K562 (cell line): ENCODE measurements at regions not wholly inside any gene's neighbourhood (a gene's known extent, or its start where the extent isn't known, plus 50 kb on each side); places are given as distances from the start of the nearest gene placed in this dataset.

Source experiments
- GABPA ChIP-seq: fragments of 200-800 bp; sonication (Bioruptor generic); conservative IDR thresholded peaks from 2 replicates; pipeline ENCODE4 v1.6.1; 2016; ENCODE audit warnings: low read depth, missing genetic modification characterization, missing compliant biosample characterization
- IFI16 ChIP-seq: fragments of 250-450 bp; sonication (Bioruptor Pico); IDR thresholded peaks from 2 replicates; pipeline ENCODE4 v2.1.2; 2022; ENCODE audit warnings: mild to moderate bottlenecking, inconsistent platforms
- JUND ChIP-seq, 2 experiments: IDR thresholded peaks; 2 replicates in 1 of 2; 3 replicates in 1 of 2; pipeline ENCODE4 v1.6.1; 2011; ENCODE audit warnings: borderline replicate concordance in 2 of 2, low read depth in 2 of 2, low read length in 2 of 2, improper control_type of control experiment in 1 of 2, missing biosample characterization in 1 of 2, missing genetic modification characterization in 1 of 2, missing genetic modification reagents in 1 of 2
- KAT2B ChIP-seq: IDR thresholded peaks from one replicate; pipeline ENCODE4 v1.6.1; 2012; ENCODE audit warnings: low read depth, mild to moderate bottlenecking, control low read depth, inconsistent platforms, low read length, moderate library complexity
- MLLT1 ChIP-seq, 2 experiments: fragments of 450-650 bp; IDR thresholded peaks; 2 replicates each; pipeline ENCODE4 v1.6.1; 2016
- PHF21A ChIP-seq: fragments of 450-650 bp; IDR thresholded peaks from 2 replicates; pipeline ENCODE4 v1.6.1; 2017; ENCODE audit warnings: low read depth, borderline replicate concordance
- SRSF1 ChIP-seq: fragments of 200-400 bp; formaldehyde crosslinking; IDR thresholded peaks from 2 replicates; pipeline ENCODE4 v1.6.1; 2017; ENCODE audit warnings: mild to moderate bottlenecking, low read depth, low read length, moderate library complexity
- TF ChIP-seq, protein P1 (sequence below): fragments of 450-650 bp; IDR thresholded peaks from 2 replicates; pipeline ENCODE4 v1.6.1; 2016; ENCODE audit warnings: mild to moderate bottlenecking, moderate library complexity

- TF ChIP-seq, protein P1, sequence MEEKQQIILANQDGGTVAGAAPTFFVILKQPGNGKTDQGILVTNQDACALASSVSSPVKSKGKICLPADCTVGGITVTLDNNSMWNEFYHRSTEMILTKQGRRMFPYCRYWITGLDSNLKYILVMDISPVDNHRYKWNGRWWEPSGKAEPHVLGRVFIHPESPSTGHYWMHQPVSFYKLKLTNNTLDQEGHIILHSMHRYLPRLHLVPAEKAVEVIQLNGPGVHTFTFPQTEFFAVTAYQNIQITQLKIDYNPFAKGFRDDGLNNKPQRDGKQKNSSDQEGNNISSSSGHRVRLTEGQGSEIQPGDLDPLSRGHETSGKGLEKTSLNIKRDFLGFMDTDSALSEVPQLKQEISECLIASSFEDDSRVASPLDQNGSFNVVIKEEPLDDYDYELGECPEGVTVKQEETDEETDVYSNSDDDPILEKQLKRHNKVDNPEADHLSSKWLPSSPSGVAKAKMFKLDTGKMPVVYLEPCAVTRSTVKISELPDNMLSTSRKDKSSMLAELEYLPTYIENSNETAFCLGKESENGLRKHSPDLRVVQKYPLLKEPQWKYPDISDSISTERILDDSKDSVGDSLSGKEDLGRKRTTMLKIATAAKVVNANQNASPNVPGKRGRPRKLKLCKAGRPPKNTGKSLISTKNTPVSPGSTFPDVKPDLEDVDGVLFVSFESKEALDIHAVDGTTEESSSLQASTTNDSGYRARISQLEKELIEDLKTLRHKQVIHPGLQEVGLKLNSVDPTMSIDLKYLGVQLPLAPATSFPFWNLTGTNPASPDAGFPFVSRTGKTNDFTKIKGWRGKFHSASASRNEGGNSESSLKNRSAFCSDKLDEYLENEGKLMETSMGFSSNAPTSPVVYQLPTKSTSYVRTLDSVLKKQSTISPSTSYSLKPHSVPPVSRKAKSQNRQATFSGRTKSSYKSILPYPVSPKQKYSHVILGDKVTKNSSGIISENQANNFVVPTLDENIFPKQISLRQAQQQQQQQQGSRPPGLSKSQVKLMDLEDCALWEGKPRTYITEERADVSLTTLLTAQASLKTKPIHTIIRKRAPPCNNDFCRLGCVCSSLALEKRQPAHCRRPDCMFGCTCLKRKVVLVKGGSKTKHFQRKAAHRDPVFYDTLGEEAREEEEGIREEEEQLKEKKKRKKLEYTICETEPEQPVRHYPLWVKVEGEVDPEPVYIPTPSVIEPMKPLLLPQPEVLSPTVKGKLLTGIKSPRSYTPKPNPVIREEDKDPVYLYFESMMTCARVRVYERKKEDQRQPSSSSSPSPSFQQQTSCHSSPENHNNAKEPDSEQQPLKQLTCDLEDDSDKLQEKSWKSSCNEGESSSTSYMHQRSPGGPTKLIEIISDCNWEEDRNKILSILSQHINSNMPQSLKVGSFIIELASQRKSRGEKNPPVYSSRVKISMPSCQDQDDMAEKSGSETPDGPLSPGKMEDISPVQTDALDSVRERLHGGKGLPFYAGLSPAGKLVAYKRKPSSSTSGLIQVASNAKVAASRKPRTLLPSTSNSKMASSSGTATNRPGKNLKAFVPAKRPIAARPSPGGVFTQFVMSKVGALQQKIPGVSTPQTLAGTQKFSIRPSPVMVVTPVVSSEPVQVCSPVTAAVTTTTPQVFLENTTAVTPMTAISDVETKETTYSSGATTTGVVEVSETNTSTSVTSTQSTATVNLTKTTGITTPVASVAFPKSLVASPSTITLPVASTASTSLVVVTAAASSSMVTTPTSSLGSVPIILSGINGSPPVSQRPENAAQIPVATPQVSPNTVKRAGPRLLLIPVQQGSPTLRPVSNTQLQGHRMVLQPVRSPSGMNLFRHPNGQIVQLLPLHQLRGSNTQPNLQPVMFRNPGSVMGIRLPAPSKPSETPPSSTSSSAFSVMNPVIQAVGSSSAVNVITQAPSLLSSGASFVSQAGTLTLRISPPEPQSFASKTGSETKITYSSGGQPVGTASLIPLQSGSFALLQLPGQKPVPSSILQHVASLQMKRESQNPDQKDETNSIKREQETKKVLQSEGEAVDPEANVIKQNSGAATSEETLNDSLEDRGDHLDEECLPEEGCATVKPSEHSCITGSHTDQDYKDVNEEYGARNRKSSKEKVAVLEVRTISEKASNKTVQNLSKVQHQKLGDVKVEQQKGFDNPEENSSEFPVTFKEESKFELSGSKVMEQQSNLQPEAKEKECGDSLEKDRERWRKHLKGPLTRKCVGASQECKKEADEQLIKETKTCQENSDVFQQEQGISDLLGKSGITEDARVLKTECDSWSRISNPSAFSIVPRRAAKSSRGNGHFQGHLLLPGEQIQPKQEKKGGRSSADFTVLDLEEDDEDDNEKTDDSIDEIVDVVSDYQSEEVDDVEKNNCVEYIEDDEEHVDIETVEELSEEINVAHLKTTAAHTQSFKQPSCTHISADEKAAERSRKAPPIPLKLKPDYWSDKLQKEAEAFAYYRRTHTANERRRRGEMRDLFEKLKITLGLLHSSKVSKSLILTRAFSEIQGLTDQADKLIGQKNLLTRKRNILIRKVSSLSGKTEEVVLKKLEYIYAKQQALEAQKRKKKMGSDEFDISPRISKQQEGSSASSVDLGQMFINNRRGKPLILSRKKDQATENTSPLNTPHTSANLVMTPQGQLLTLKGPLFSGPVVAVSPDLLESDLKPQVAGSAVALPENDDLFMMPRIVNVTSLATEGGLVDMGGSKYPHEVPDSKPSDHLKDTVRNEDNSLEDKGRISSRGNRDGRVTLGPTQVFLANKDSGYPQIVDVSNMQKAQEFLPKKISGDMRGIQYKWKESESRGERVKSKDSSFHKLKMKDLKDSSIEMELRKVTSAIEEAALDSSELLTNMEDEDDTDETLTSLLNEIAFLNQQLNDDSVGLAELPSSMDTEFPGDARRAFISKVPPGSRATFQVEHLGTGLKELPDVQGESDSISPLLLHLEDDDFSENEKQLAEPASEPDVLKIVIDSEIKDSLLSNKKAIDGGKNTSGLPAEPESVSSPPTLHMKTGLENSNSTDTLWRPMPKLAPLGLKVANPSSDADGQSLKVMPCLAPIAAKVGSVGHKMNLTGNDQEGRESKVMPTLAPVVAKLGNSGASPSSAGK = no peak
- TF ChIP-seq PHF21A (no peak), JUND (IDR thresholded peaks at IDR 0.05; ENCODE audit: borderline replicate concordance, low read depth, low read length) (no peak), JUND (tag; IDR thresholded peaks at IDR 0.05; ENCODE audit: borderline replicate concordance, low read depth, low read length) (no peak), MLLT1 (IDR thresholded peaks at IDR 0.05) (no peak), SRSF1 (no peak), KAT2B (no peak), GABPA (tag) (no peak), IFI16 (CRISPR knock-in tag) (no peak)
Measured at GRCh38 chr7:130958846-130959245, 224.8 kb upstream of the KLF14 start (continued).
